ENCODE measurements at regions not wholly inside any gene's neighbourhood (a gene's known extent, or its start where the extent isn't known, plus 50 kb on each side); places are given as distances from the start of the nearest gene placed in this dataset.
"Not testable (repeated sequence)": the region's sequence is repeated elsewhere in the genome, so short reads cannot be mapped to it uniquely, and the experiment has no call there.

DNA sequence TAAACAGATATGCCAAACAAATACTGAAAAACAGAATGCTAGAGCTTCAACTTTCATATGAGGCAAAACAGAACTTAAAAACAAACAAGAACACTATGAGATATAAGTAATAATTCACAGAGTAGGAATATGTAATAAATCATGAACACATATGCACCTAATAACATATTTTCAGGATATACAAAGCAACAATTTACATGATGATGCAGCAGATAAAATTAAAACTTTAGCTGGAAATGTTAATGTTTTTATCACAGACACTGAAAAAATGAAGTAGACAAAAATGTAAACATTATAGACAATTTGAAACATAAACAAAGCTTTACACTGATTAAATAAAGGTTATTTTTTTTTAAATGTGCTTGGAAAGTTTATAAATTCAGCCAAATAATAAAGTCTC is 443.1 kb upstream of the NFIA start:
- no peak for DNase-seq

GRCh38 chr1:60637651-60638050 is 444.7 kb upstream of the NFIA start:
- DNase-seq: no peak

DNA sequence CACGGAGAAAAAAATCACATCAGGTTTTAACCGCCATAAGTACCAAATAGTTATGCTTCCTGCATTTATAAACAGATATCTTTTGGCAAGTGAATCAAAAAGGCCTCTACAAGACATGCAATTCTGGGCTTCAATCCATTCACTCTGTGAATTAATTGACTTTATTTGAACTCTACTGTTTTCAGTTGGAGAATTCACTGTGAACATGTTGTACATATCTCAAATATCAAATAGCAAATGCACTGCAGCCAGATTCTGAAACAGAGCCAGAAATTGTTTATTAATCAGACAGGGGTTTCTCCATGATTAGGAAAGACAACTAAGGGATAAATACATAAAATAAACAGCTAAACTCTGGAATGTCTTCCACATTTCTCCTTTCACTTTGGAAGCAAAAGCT is 445.4 kb upstream of the NFIA start:
- DNase-seq: no peak

DNA sequence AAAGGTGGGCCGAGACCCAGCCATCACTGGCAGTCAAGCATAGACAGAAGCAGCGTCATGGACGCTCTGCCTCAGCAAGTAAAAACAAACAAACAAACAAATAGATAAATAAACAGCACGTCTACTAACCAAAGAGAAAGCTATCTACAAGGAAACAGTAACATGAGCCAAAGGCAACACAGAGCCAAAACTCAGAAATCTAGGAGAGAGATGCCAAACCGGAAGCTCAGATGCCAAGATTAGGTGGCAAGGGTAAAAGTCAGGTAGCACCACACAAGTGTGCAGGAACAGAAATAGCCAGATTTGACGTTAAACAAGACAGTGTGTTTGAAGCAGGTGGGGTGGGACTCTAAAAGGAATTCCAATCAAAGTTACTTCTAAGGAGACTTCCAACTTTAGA is 448.3 kb upstream of the NFIA start:
- no peak for DNase-seq

GRCh38 chr1:60622486-60622885 is 459.9 kb upstream of the NFIA start:
- no peak for DNase-seq

GRCh38 chr1:60621368-60621851 is 461.0 kb upstream of the NFIA start:
- DNase-seq: peak; percentile 46

DNA sequence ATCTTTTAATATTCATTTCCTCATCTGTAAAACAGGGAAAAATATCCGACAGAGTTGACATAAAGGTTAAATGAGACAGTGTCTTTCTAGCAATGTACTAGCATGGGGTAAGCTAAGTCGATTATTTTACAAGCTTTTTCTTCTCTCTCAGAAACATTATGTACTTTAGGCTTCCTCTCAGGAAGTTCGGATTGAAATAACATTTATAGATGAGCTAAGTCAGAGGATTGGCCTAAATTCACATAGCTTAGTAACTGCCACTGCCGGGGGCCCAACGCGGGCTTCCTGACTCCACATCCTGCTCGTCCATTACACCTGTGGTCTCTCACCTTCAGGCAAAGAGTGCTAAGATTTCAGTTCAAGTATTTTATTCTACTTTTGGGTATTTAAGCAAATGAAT is 462.3 kb upstream of the NFIA start:
- DNase-seq: no peak

- DNase-seq: no peak
These were observed 462.8 kb upstream of the NFIA start for GRCh38 chr1:60619581-60619980.

GRCh38 chr1:60615666-60616065 is 466.7 kb upstream of the NFIA start:
- DNase-seq: peak; percentile 65

GRCh38 chr1:60612790-60613189 is 469.6 kb upstream of the NFIA start:
- DNase-seq: no peak

GRCh38 chr1:60606921-60607320 is 475.4 kb upstream of the NFIA start:
- not testable (repeated sequence) for DNase-seq

DNA sequence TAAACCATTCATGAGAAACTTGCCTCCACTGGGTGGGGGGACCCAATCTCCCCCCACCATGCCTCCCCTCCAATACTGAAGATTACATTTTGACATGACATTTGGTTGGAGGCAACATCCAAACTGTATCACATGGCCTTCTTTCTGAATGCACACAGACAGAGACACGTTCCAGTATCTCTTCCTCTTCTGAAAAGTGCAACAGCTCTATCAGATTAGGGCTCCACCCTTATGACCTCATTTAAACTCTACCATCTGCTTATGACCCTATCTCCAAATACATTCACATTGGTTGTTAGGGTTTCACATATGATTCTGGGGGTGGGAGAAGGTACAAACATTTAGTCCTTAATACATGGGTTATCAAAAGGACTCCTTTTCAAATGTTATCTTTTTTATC is 481.8 kb upstream of the NFIA start:
- DNase-seq: no peak

DNA sequence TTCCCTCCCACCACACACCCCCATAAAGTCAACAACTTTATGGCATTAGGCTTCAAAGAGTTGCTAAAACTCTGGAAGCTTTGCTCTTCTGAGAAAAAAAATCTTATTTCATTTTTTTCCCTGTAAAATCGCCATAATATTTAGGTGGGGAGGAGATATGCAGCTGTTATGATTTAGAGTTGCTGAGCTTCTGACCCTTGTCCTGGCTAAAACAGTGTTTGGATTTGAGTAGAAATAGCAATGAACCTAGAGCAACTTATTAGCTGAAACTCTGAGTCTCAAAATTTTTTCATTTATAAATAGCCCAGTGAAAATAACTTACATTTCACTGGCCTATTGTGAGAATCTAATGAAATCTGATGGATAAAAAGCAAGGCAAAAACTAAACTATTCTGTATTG is 482.8 kb upstream of the NFIA start:
- no peak for DNase-seq

- DNase-seq: no peak
These were observed 484.1 kb upstream of the NFIA start for GRCh38 chr1:60598041-60598910.

- peak; percentile 64 for DNase-seq
These were observed 485.3 kb upstream of the NFIA start for GRCh38 chr1:60596791-60597750.

DNA sequence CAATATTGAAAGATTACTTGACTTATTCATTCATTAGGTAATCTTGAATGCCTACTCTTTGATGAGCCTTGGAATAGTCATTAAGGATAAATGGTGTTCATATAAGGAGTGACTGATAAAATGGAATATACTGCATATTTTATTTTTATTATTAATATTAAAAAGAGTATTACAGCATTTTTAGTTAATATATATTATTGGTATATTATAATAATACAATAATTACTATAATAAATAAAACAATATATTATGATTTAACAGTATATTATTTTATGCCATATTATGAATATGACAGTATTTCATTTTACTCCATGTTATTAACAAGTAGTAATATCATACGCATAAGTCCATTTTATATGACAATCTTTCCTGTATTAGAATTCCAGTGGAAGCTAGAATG is 490.8 kb upstream of the NFIA start:
- DNase-seq: no peak

- DNase-seq: no peak
These were observed 492.4 kb upstream of the NFIA start for GRCh38 chr1:60589916-60590315.

DNA sequence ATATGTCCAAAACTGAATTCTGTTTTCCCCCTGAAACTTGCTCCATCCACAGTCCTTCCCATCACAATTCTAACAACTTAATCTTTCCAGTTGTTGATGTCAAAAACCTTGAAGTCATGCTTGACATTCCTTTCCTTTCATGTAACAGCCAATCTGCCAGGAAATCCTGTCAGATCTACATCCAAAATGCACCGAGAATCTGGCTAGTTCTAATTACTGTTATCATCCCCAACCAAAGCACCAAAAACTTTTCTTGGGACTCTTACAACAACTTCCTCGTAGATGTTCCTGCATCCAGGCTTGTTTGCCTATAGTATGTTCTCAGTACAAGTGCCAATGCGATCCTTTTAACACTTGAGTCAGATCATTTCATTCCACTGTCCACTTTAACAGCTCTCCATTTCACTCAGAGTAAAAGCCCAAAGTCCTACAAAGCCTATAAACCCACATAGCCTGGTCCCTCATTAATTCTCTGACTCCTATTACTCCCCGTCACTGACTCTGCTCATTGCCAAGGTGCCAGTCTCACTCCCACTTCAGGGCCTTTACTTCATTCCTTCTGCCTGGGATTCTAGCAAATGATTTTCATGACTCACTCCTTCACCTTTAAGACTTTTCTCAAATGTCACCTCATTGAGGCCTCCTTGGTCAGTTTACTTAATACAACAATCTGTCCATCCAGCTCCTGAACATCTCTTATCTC is 493.2 kb upstream of the NFIA start:
- DNase-seq: peak; percentile 33

DNA sequence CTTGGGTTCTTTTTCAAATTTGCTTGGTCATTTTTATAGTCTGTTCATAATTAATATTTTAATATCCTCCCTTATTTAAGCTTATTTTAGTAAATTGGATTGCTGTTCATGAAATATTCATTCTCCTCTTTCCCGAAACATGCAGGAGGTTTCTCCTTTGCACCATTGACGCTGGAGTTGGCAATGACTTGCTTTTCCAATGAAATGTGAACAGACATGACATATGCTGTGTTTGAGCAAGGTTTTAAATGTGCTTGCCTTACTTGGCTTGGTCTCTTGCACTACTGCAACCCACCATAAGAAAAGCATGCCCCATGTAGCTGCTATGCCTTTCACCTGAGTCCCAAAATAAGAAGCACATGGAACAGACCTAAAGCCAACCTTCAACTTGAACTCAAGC is 498.0 kb upstream of the NFIA start:
- no peak for DNase-seq

DNA sequence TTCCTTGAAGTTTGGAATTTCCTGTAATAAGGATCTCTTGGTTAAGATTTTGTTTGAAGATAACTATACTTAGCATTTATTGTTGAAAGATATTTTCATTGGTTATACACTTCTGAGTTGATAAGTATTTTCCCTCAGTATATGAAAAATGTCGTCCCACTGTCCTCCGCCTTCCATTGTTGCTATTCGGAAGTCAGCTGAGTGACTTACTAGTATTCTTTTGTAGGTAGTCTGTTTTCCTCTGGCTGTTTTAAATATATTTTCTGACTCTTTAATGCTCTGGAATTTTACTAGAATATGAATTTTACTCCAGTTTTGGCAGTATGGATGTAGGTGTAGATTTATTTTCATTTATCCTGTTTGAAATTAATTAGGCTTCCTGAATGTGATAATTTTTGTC is 498.7 kb upstream of the NFIA start:
- DNase-seq: no peak

- no peak for DNase-seq
These were observed 500.7 kb upstream of the NFIA start for GRCh38 chr1:60581455-60582220.

DNA sequence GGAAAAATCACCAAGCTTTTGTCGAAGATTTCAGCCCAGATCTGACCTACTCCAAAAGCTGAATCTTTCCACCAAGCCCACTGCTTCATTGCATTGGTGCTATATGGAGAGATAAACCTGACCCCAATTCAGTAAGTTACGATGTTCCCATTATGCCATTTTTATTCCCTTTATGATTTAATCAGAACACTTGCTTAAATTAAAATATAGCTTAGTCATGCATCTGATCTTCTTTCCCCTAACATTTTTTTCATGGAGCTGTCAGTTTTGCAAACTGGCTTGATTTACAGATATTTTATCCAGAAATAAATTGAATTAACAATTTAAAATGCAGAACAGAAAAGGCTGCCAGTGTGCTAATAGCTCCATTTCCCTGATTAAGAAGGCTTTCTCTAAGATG is 503.5 kb upstream of the C1orf87 start:
- no peak for DNase-seq
